BJ (cell line): ENCODE measurements at regions not wholly inside any gene's neighbourhood (a gene's known extent, or its start where the extent isn't known, plus 50 kb on each side); places are given as distances from the start of the nearest gene placed in this dataset.

ENCODE experiments used
- CTCF ChIA-PET: fragments of 350-600 bp; formaldehyde crosslinking; extraction: SDS; loops from one replicate; lab custom pipeline; 2021; ENCODE audit warnings: antibody characterized with exemption, inconsistent platforms; lab: Yijun Ruan, JAX
- POLR2A ChIA-PET: fragments of 300-600 bp; sonication (Branson Sonifier 250); formaldehyde crosslinking; extraction: SDS; loops from one replicate; lab custom pipeline; 2021; ENCODE audit warnings: antibody characterized with exemption; lab: Charles Lee
- DNase-seq: peaks from one replicate; pipeline ENCODE4 v3.0.0-alpha.2; 2011; ENCODE audit warnings: low read depth
- H3K27me3 ChIP-seq: 2 replicates; pipeline ENCODE4 v1.6.0; 2011; ENCODE audit warnings: low read length; ENCODE audit not compliant: control insufficient read depth, insufficient read depth
- H3K36me3 ChIP-seq: 2 replicates; pipeline ENCODE4 v1.5.1; 2011; ENCODE audit warnings: low read length; ENCODE audit not compliant: control insufficient read depth, insufficient read depth
- H3K4me3 ChIP-seq: 2 replicates; pipeline ENCODE4 v1.5.1; 2011; ENCODE audit warnings: low read depth, mild to moderate bottlenecking, control low read depth, low read length
- TF ChIP-seq, protein P1 (sequence below): IDR thresholded peaks from 2 replicates; pipeline ENCODE4 v1.5.1; 2011; ENCODE audit warnings: low read depth, mild to moderate bottlenecking, control low read depth, inconsistent platforms, low read length, moderate library complexity; ENCODE audit not compliant: insufficient read depth

DNA sequence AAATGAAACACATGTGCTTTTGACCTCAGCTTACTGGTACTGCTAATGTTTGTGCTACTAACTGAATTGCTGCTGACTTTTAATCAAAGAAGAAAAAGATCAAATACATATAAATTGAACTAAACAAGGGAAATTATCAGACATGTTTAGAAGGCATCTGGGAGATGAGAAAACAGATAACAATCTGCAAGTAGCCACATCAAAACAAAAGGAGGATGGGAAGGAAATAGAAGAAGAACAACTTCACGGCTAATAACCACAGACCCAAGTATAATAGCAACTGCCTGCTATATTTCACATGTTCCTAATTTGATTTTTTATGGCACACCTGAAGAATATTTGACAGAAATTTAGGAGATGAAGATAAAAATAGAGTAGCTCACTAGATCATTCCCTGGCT, 542.6 kb upstream of the SYT4 start:
- H3K4me3 ChIP-seq: no peak overlapping the region
- DNase-seq: no peak
- H3K27me3 ChIP-seq: no peaks in the 10 kb centered on the region
- POLR2A ChIA-PET: no interaction called here
- H3K36me3 ChIP-seq: no peaks in the 10 kb centered on the region
- CTCF ChIA-PET: interaction anchor here (0.6 to 1.2 kb wide), 2 partner anchors 12 to 14 kb away, joined by 3 read pairs; no protein-coding TSS in a partner anchor
- TF ChIP-seq, protein P1, sequence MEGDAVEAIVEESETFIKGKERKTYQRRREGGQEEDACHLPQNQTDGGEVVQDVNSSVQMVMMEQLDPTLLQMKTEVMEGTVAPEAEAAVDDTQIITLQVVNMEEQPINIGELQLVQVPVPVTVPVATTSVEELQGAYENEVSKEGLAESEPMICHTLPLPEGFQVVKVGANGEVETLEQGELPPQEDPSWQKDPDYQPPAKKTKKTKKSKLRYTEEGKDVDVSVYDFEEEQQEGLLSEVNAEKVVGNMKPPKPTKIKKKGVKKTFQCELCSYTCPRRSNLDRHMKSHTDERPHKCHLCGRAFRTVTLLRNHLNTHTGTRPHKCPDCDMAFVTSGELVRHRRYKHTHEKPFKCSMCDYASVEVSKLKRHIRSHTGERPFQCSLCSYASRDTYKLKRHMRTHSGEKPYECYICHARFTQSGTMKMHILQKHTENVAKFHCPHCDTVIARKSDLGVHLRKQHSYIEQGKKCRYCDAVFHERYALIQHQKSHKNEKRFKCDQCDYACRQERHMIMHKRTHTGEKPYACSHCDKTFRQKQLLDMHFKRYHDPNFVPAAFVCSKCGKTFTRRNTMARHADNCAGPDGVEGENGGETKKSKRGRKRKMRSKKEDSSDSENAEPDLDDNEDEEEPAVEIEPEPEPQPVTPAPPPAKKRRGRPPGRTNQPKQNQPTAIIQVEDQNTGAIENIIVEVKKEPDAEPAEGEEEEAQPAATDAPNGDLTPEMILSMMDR: no peak

DNA sequence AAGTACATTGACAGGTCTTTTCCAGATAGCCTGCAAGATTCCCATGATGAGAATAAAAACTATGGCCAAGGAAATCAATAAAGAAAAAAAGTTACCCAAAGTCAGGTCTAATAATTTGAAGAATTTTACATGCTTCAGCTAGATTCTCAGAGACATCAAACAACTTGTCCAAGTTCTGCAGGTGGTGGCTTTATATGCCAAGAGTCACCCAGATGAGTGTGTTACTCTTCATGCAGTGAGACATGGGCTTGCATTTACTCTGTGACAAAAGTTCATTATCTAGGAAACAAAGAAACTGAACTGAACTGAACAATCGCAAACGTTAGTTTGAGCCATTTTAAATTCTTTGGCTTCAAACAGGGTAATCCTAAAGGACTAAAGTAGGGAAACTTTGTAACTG, 548.5 kb upstream of the SYT4 start:
- TF ChIP-seq, protein P1: no peak
- ChIA-PET CTCF (no interaction called here), POLR2A (no interaction called here)
- Histone ChIP-seq H3K4me3 (no peak overlapping the region), H3K36me3 (no peaks in the 10 kb centered on the region), H3K27me3 (no peaks in the 10 kb centered on the region)
- no peak for DNase-seq

DNA sequence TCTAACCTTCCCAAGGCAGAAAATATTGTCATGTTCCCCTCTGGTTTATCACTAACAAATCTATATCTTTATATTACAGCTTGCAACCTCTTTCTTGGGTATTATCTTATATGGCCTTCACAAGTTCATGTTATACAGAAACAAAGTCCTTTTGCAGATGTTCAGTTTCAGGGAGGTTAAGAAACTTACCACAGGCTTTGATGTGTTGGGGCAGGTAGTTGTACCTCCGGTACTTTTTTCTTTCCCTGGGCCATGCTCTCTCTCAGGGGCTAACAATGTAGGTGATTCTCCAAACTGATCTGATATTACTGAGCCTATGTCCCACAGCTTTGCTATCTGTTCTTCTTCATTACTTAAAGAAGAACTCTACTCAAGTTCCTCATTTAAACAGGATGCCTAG, 548.9 kb upstream of the SYT4 start:
- POLR2A ChIA-PET: no interaction called here
- Histone ChIP-seq H3K36me3 (no peaks in the 10 kb centered on the region), H3K4me3 (no peak overlapping the region), H3K27me3 (no peaks in the 10 kb centered on the region)
- DNase-seq: no peak
- TF ChIP-seq, protein P1: no peak
- CTCF ChIA-PET: no interaction called here

DNA sequence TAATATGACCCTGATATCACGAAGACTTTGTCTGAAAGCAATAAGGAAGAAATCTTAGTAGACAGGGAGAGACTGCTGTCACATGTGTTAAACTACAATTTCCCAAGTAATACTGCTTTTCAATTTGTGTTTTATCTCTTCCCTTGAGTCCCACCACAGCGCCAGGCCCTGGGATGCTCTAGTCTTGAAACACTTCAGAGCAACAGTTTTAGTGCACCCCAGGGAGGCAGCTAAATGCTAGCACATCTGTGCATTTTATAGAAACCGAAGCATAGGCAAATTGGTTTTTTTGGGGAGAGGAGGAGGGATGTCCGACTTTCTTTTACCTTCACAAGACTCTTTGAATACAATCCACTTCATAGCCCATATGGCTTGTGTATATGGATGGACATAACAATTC, 550.0 kb upstream of the SYT4 start:
- POLR2A ChIA-PET: no interaction called here
- Histone ChIP-seq H3K27me3 (no peaks in the 10 kb centered on the region), H3K4me3 (no peak overlapping the region), H3K36me3 (no peaks in the 10 kb centered on the region)
- TF ChIP-seq, protein P1: no peak
- CTCF ChIA-PET: interaction anchor here (0.7 to 1.3 kb wide), 2 partner anchors 38 to 204 kb away, joined by 3 read pairs; no protein-coding TSS in a partner anchor
- no peak for DNase-seq

DNA sequence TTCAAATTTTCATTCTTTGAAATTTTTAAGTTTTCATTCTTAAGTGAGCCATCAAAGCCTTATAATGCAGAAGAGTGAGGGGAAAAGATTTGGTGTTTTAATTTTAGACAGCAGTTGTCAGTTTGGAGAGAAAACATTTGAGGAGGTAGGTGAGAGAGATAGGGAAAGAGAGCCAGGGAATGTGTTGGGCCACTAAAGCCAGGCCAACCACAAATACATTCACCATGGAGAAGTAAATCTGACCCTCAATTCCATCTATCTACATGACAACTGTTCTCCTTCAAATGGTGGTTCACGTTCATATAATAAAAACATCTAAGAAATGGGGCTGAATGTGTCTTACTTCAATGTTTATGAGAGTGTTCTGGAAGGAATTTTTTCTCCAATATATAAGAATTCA, 553.0 kb upstream of the SYT4 start:
- TF ChIP-seq, protein P1: no peak
- no peak for DNase-seq
- H3K27me3 ChIP-seq: no peaks in the 10 kb centered on the region
- CTCF ChIA-PET: no interaction called here
- no peak overlapping the region for H3K4me3 ChIP-seq
- POLR2A ChIA-PET: no interaction called here
- no peaks in the 10 kb centered on the region for H3K36me3 ChIP-seq
